SK-N-SH treated with all-trans-retinoic acid at 6 μM for 48 hours (cell line): ENCODE measurements at regions not wholly inside any gene's neighbourhood (a gene's known extent, or its start where the extent isn't known, plus 50 kb on each side); places are given as distances from the start of the nearest gene placed in this dataset.

Source experiments
- ATAC-seq: fragments of 200-7000 bp; cut with Tn5 transposase; 3 replicates; pipeline ENCODE4 v1.9.1; 2020; ENCODE audit warnings: mild to moderate bottlenecking, moderate library complexity
- ARNTL ChIP-seq: fragments of 450-650 bp; formaldehyde crosslinking; IDR thresholded peaks from 2 replicates; pipeline ENCODE4 v1.5.0; 2020; ENCODE audit warnings: low read depth, mild to moderate bottlenecking, moderate library complexity, borderline replicate concordance
- BACH2 ChIP-seq: fragments of 250-450 bp; sonication (Bioruptor Pico); IDR thresholded peaks from 2 replicates; pipeline ENCODE4 v1.9.0; 2021; ENCODE audit warnings: mild to moderate bottlenecking, borderline replicate concordance
- CSDC2 ChIP-seq: fragments of 250-450 bp; sonication (Bioruptor Pico); IDR thresholded peaks from 2 replicates; pipeline ENCODE4 v1.5.0; 2020; ENCODE audit warnings: mild to moderate bottlenecking, moderate library complexity
- CSRNP3 ChIP-seq: fragments of 250-450 bp; sonication (Bioruptor Pico); IDR thresholded peaks from 2 replicates; pipeline ENCODE4 v1.5.1; 2021; ENCODE audit warnings: mild to moderate bottlenecking, moderate library complexity
- ESRRG ChIP-seq: fragments of 250-450 bp; sonication (Bioruptor Pico); IDR thresholded peaks from 2 replicates; pipeline ENCODE4 v1.6.1; 2021; ENCODE audit warnings: mild to moderate bottlenecking
- GLIS3 ChIP-seq: fragments of 250-450 bp; sonication (Bioruptor Pico); IDR thresholded peaks from 2 replicates; pipeline ENCODE4 v1.5.0; 2020; ENCODE audit warnings: mild to moderate bottlenecking, moderate library complexity
- ISL1 ChIP-seq: fragments of 250-450 bp; sonication (Bioruptor Pico); IDR thresholded peaks from 2 replicates; pipeline ENCODE4 v2.1.2; 2022; ENCODE audit warnings: mild to moderate bottlenecking, moderate library complexity
- OSR1 ChIP-seq: fragments of 250-450 bp; sonication (Bioruptor Pico); IDR thresholded peaks from 2 replicates; pipeline ENCODE4 v1.8.0; 2022; ENCODE audit warnings: moderate library complexity, mild to moderate bottlenecking, inconsistent platforms
- PATZ1 ChIP-seq: fragments of 250-450 bp; sonication (Bioruptor Pico); IDR thresholded peaks from 2 replicates; pipeline ENCODE4 v1.8.0; 2020; ENCODE audit warnings: mild to moderate bottlenecking, moderate library complexity, borderline replicate concordance
- PPARA ChIP-seq: fragments of 250-450 bp; sonication (Bioruptor Pico); IDR thresholded peaks from 2 replicates; pipeline ENCODE4 v1.5.0; 2020; ENCODE audit warnings: mild to moderate bottlenecking, borderline replicate concordance
- RARB ChIP-seq: fragments of 250-450 bp; sonication (Bioruptor Pico); IDR thresholded peaks from 2 replicates; pipeline ENCODE4 v1.8.0; 2021; ENCODE audit warnings: mild to moderate bottlenecking, moderate library complexity
- SNAI2 ChIP-seq: fragments of 250-450 bp; sonication (Bioruptor Pico); IDR thresholded peaks from 2 replicates; pipeline ENCODE4 v1.5.0; 2020; ENCODE audit warnings: mild to moderate bottlenecking, moderate library complexity
- TCF4 ChIP-seq: fragments of 250-450 bp; sonication (Bioruptor Pico); IDR thresholded peaks from 2 replicates; pipeline ENCODE4 v1.8.0; 2021; ENCODE audit warnings: mild to moderate bottlenecking, moderate library complexity, borderline replicate concordance
- TOX ChIP-seq: fragments of 250-450 bp; sonication (Bioruptor Pico); IDR thresholded peaks from 2 replicates; pipeline ENCODE4 v1.8.0; 2021; ENCODE audit warnings: mild to moderate bottlenecking, moderate library complexity, borderline replicate concordance
- ZC3H10 ChIP-seq: fragments of 250-450 bp; sonication (Bioruptor Pico); IDR thresholded peaks from 2 replicates; pipeline ENCODE4 v1.5.1; 2021; ENCODE audit warnings: mild to moderate bottlenecking, moderate library complexity
- ZFP3 ChIP-seq: fragments of 250-450 bp; sonication (Bioruptor Pico); IDR thresholded peaks from 2 replicates; pipeline ENCODE4 v1.5.0; 2020; ENCODE audit warnings: mild to moderate bottlenecking, moderate library complexity
- ZFP30 ChIP-seq: fragments of 450-650 bp; formaldehyde crosslinking; IDR thresholded peaks from 2 replicates; pipeline ENCODE4 v1.5.0; 2022; ENCODE audit warnings: mild to moderate bottlenecking, moderate library complexity
- ZNF565 ChIP-seq: fragments of 450-650 bp; formaldehyde crosslinking; conservative IDR thresholded peaks from 2 replicates; pipeline ENCODE4 v1.5.0; 2020; ENCODE audit warnings: low read depth, mild to moderate bottlenecking, moderate library complexity
- ZNF70 ChIP-seq: fragments of 450-650 bp; formaldehyde crosslinking; IDR thresholded peaks from 2 replicates; pipeline ENCODE4 v1.5.0; 2020; ENCODE audit warnings: mild to moderate bottlenecking, moderate library complexity
- TF ChIP-seq, protein P1 (sequence below): fragments of 250-450 bp; sonication (Bioruptor Pico); IDR thresholded peaks from 2 replicates; pipeline ENCODE4 v1.5.0; 2020; ENCODE audit warnings: mild to moderate bottlenecking, moderate library complexity
- TF ChIP-seq, protein P2 (sequence below): fragments of 250-450 bp; sonication (Bioruptor Pico); IDR thresholded peaks from 2 replicates; pipeline ENCODE4 v1.5.1; 2020; ENCODE audit warnings: low read depth, mild to moderate bottlenecking, moderate library complexity
- TF ChIP-seq, protein P3 (sequence below): fragments of 250-450 bp; sonication (Bioruptor Pico); IDR thresholded peaks from 2 replicates; pipeline ENCODE4 v1.8.0; 2021; ENCODE audit warnings: low read depth, mild to moderate bottlenecking, moderate library complexity, borderline replicate concordance

DNA sequence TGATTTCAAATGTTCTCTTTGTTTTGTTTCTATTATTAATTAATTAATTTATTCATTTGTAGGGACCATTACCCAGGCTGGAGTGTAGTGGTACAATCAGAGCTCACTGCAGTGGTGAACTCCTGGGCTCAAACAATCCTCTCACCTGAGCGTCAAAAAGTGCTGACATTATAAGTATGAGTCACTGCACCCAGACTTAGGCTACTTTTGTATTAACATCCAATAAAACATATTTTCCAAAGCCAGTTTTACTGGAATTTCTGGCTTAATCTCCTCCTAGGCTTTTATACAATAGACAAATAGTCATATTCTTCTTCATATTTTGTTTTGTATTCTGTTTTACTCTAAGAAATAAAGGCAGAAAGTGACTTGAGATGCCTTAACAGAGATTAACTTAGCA, 749.6 kb downstream of the SLC16A7 start:
- TF ChIP-seq GLIS3 = no peak
- ATAC-seq = no peak

DNA sequence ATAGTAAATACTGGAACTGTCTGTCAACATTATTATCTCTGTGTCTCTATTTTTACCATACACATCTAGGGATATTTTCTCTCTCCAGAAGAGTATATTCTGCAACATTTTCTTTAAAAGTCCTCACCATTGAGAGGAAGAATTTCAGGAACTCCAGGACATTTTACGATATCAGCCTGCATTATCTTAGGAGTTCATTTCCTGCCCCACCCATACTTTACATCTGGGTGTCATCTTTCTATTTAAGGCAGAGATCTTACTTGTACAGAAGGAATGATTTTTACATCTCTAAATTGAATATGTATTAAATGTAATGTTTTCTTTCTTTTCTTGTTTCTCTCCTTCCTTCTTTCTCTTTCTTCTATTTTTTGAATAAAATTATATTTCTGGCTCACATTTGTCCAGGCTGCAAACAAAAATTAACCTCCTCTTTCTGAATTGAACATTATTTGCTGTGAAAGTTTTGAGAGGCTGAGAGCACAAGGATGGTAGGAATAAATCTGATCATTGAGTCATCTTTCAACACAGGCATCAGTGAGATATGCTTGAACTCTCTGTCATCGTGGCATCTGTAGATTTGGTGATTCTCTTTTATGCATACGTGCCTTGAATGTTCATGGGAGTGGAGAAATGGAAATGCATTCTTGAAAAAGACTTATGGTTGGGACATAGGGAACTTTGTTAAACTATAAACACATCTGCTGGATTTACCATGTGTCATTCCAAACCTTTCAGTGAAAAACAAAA, 753.6 kb downstream of the SLC16A7 start:
- ATAC-seq = no peak
- TF ChIP-seq GLIS3 (no peak), ARNTL (CRISPR knock-in tag) (no peak), BACH2 (no peak), SNAI2 (CRISPR knock-in tag) (no peak), ZFP30 (no peak), OSR1 (CRISPR knock-in tag) (no peak), RARB (no peak), PATZ1 (CRISPR knock-in tag) (no peak), ZNF70 (CRISPR knock-in tag) (no peak), ZNF565 (CRISPR knock-in tag) (no peak), TCF4 (CRISPR knock-in tag) (no peak), ZFP3 (CRISPR knock-in tag) (no peak), ZC3H10 (CRISPR knock-in tag) (no peak), ISL1 (no peak)
- TF ChIP-seq, protein P1, sequence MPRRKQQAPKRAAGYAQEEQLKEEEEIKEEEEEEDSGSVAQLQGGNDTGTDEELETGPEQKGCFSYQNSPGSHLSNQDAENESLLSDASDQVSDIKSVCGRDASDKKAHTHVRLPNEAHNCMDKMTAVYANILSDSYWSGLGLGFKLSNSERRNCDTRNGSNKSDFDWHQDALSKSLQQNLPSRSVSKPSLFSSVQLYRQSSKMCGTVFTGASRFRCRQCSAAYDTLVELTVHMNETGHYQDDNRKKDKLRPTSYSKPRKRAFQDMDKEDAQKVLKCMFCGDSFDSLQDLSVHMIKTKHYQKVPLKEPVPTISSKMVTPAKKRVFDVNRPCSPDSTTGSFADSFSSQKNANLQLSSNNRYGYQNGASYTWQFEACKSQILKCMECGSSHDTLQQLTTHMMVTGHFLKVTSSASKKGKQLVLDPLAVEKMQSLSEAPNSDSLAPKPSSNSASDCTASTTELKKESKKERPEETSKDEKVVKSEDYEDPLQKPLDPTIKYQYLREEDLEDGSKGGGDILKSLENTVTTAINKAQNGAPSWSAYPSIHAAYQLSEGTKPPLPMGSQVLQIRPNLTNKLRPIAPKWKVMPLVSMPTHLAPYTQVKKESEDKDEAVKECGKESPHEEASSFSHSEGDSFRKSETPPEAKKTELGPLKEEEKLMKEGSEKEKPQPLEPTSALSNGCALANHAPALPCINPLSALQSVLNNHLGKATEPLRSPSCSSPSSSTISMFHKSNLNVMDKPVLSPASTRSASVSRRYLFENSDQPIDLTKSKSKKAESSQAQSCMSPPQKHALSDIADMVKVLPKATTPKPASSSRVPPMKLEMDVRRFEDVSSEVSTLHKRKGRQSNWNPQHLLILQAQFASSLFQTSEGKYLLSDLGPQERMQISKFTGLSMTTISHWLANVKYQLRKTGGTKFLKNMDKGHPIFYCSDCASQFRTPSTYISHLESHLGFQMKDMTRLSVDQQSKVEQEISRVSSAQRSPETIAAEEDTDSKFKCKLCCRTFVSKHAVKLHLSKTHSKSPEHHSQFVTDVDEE (CRISPR knock-in tag) = no peak
- TF ChIP-seq, protein P2, sequence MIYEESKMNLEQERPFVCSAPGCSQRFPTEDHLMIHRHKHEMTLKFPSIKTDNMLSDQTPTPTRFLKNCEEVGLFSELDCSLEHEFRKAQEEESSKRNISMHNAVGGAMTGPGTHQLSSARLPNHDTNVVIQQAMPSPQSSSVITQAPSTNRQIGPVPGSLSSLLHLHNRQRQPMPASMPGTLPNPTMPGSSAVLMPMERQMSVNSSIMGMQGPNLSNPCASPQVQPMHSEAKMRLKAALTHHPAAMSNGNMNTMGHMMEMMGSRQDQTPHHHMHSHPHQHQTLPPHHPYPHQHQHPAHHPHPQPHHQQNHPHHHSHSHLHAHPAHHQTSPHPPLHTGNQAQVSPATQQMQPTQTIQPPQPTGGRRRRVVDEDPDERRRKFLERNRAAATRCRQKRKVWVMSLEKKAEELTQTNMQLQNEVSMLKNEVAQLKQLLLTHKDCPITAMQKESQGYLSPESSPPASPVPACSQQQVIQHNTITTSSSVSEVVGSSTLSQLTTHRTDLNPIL (CRISPR knock-in tag) = no peak

GRCh38 chr12:60387356-60387755, 791.5 kb downstream of the SLC16A7 start:
- TF ChIP-seq, protein P3, sequence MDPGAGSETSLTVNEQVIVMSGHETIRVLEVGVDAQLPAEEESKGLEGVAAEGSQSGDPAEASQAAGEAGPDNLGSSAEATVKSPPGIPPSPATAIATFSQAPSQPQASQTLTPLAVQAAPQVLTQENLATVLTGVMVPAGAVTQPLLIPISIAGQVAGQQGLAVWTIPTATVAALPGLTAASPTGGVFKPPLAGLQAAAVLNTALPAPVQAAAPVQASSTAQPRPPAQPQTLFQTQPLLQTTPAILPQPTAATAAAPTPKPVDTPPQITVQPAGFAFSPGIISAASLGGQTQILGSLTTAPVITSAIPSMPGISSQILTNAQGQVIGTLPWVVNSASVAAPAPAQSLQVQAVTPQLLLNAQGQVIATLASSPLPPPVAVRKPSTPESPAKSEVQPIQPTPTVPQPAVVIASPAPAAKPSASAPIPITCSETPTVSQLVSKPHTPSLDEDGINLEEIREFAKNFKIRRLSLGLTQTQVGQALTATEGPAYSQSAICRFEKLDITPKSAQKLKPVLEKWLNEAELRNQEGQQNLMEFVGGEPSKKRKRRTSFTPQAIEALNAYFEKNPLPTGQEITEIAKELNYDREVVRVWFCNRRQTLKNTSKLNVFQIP (CRISPR knock-in tag) = no peak
- TF ChIP-seq CSRNP3 (CRISPR knock-in tag) (no peak), ZFP3 (CRISPR knock-in tag) (no peak), RARB (no peak), SNAI2 (CRISPR knock-in tag) (no peak), TOX (CRISPR knock-in tag) (no peak), ESRRG (no peak), CSDC2 (no peak), ZNF70 (CRISPR knock-in tag) (no peak), BACH2 (no peak), PPARA (CRISPR knock-in tag) (no peak)
- TF ChIP-seq, protein P1 (CRISPR knock-in tag) = no peak
- TF ChIP-seq, protein P2 (CRISPR knock-in tag) = no peak
- ATAC-seq = no peak
